ENCODE measurements at regions not wholly inside any gene's neighbourhood (a gene's known extent, or its start where the extent isn't known, plus 50 kb on each side); places are given as distances from the start of the nearest gene placed in this dataset.

- TF ChIP-seq EZH2 (IDR thresholded peaks at IDR 0.05; ENCODE audit: borderline replicate concordance, low read depth, low read length, poor library complexity, severe bottlenecking) (no peak), CTCF (conservative IDR thresholded peaks at IDR 0.05; ENCODE audit: low read depth, low read length) (no peak)
Measured at GRCh38 chr9:17060450-17060849, 74.4 kb upstream of the CNTLN start.
